T-helper 17 cell (primary cell): ENCODE measurements at regions not wholly inside any gene's neighbourhood (a gene's known extent, or its start where the extent isn't known, plus 50 kb on each side); places are given as distances from the start of the nearest gene placed in this dataset.
A peak's percentile ranks its signal among the peaks of the same experiment; 100 is the strongest.

ENCODE experiments used
- ATAC-seq: fragments of 150-1000 bp; cut with Tn5 transposase; 2 replicates; pipeline ENCODE4 v1.10.0; 2021; ENCODE audit warnings: mild to moderate bottlenecking, moderate library complexity
- DNase-seq, 3 donors: peaks; one replicate each; pipeline versions ENCODE4 v3.0.0 to v3.0.0-alpha.2; 2020 to 2021
- H3K9me3 ChIP-seq: one replicate; pipeline ENCODE4 v1.7.0; 2013; ENCODE audit warnings: low read length, mild to moderate bottlenecking; ENCODE audit not compliant: control insufficient read depth, poor library complexity, severe bottlenecking
- H3K27ac Mint-ChIP-seq: one replicate; pipeline ENCODE4 v1.8.0; 2022; ENCODE audit warnings: mild to moderate bottlenecking, moderate library complexity, mixed read lengths
- H3K27me3 Mint-ChIP-seq: one replicate; pipeline ENCODE4 v1.8.0; 2022; ENCODE audit warnings: mixed read lengths
- H3K36me3 Mint-ChIP-seq: one replicate; pipeline ENCODE4 v1.8.0; 2022; ENCODE audit warnings: low read depth, mixed read lengths
- H3K4me1 Mint-ChIP-seq: one replicate; pipeline ENCODE4 v1.8.0; 2022; ENCODE audit warnings: mild to moderate bottlenecking, mixed read lengths
- H3K4me3 Mint-ChIP-seq: one replicate; pipeline ENCODE4 v1.8.0; 2022; ENCODE audit warnings: mild to moderate bottlenecking, moderate library complexity, mixed read lengths

DNA sequence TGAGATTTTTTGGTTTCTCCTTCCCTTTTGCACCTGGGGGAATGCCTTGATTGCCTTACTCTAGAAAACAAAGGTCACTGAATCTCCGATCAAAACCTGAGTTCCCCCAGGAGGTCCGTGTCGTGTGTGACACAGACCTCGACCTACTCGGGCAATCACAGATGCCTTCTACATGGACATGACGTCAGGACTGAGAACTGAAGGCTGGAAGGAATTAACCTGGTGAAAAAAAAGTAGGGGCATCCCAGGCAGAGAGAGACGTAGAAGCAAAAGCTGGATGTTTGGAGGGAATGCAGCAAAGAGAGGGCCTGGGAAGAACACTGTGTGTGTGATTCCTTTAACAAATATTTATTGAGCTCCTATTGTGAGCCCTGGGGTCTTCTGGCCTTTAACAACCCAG, 178.0 kb downstream of the PRDM2 start:
- H3K4me1 Mint-ChIP-seq = no peaks in the 10 kb centered on the region
- no peak for ATAC-seq
- no peak overlapping the region for H3K27ac Mint-ChIP-seq
- peaks cover 13% of the 10 kb centered on the region for H3K27me3 Mint-ChIP-seq
- H3K36me3 Mint-ChIP-seq = no peaks in the 10 kb centered on the region
- DNase-seq = no peak
- no peaks in the 10 kb centered on the region for H3K9me3 ChIP-seq
- no peak overlapping the region for H3K4me3 Mint-ChIP-seq

GRCh38 chr1:13878451-13878850, 178.5 kb downstream of the PRDM2 start:
- no peak for DNase-seq
- Mint-ChIP-seq H3K4me3 (no peak overlapping the region), H3K36me3 (no peaks in the 10 kb centered on the region), H3K27me3 (peaks cover 11% of the 10 kb centered on the region), H3K27ac (no peak overlapping the region), H3K4me1 (no peaks in the 10 kb centered on the region)
- ATAC-seq = no peak
- no peaks in the 10 kb centered on the region for H3K9me3 ChIP-seq

- Mint-ChIP-seq H3K4me1 (no peaks in the 10 kb centered on the region), H3K36me3 (peaks cover 3% of the 10 kb centered on the region), H3K27ac (no peak overlapping the region), H3K27me3 (peaks cover 11% of the 10 kb centered on the region), H3K4me3 (no peak overlapping the region)
- H3K9me3 ChIP-seq = no peaks in the 10 kb centered on the region
- DNase-seq (no peak), ATAC-seq (no peak)
Observed at GRCh38 chr1:13881385-13882088, 181.5 kb downstream of the PRDM2 start.

GRCh38 chr1:13888351-13888986, 188.5 kb downstream of the PRDM2 start:
- Mint-ChIP-seq H3K36me3 (peaks cover 3% of the 10 kb centered on the region), H3K4me1 (peaks cover 2% of the 10 kb centered on the region), H3K27ac (no peak overlapping the region), H3K4me3 (no peak overlapping the region), H3K27me3 (peaks cover 3% of the 10 kb centered on the region)
- H3K9me3 ChIP-seq = peaks cover 3% of the 10 kb centered on the region
- ATAC-seq (no peak), DNase-seq (no peak)

GRCh38 chr1:13889495-13889894, 189.5 kb downstream of the PRDM2 start:
- DNase-seq (no peak), ATAC-seq (no peak)
- H3K9me3 ChIP-seq = peaks cover 3% of the 10 kb centered on the region
- Mint-ChIP-seq H3K36me3 (peaks cover under 1% of the 10 kb centered on the region), H3K27ac (no peak overlapping the region), H3K4me3 (no peak overlapping the region), H3K27me3 (peaks cover 13% of the 10 kb centered on the region), H3K4me1 (peaks cover 2% of the 10 kb centered on the region)

DNA sequence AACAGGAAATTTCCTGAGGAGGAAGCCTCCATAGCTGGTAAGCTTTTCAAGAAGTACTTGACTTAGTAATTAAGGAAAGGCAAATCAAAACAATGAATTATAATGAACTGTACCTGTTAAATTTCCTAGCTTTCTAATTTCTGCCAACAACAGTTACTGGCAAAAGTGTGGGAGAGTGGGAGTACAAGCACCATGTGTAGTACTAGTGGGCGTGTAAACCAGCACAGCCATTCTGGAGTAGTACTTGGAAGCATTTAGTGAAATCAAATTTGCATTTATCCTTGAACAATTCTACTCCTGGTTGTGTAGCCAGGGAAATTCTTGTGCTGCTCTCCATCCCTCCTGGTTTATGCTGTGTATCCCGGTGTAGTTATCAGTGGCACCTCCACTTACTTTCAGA, 190.8 kb downstream of the PRDM2 start:
- no peak for ATAC-seq
- H3K27ac Mint-ChIP-seq = no peak overlapping the region
- H3K4me3 Mint-ChIP-seq = no peak overlapping the region
- H3K9me3 ChIP-seq = peaks cover 3% of the 10 kb centered on the region
- H3K36me3 Mint-ChIP-seq = no peaks in the 10 kb centered on the region
- DNase-seq = no peak
- H3K27me3 Mint-ChIP-seq = peaks cover 17% of the 10 kb centered on the region
- peaks cover 2% of the 10 kb centered on the region for H3K4me1 Mint-ChIP-seq

DNA sequence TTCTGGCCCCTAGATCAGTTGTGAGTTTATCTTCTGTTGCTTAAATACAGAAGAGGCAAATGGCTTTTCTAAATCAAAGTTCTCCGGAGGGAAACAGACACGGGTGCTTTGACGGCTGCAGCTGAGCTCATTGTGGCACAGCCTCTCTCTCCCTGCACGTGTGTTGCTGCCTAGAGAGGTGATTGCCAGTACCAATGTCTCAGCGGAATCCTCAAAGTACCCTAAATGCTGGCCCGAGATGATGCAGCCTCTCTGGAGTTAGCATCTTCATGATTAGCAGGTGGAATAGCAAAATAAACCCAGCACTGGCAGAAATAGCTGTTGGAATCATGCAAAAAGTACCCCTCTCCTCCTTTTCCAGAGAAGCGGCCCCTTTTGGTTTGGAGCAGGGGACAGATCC, 192.2 kb downstream of the PRDM2 start:
- H3K4me3 Mint-ChIP-seq = no peak overlapping the region
- DNase-seq = no peak
- H3K27me3 Mint-ChIP-seq = peaks cover 17% of the 10 kb centered on the region
- no peak overlapping the region for H3K27ac Mint-ChIP-seq
- no peaks in the 10 kb centered on the region for H3K36me3 Mint-ChIP-seq
- peaks cover 2% of the 10 kb centered on the region for H3K4me1 Mint-ChIP-seq
- peaks cover 3% of the 10 kb centered on the region for H3K9me3 ChIP-seq
- ATAC-seq = no peak

DNA sequence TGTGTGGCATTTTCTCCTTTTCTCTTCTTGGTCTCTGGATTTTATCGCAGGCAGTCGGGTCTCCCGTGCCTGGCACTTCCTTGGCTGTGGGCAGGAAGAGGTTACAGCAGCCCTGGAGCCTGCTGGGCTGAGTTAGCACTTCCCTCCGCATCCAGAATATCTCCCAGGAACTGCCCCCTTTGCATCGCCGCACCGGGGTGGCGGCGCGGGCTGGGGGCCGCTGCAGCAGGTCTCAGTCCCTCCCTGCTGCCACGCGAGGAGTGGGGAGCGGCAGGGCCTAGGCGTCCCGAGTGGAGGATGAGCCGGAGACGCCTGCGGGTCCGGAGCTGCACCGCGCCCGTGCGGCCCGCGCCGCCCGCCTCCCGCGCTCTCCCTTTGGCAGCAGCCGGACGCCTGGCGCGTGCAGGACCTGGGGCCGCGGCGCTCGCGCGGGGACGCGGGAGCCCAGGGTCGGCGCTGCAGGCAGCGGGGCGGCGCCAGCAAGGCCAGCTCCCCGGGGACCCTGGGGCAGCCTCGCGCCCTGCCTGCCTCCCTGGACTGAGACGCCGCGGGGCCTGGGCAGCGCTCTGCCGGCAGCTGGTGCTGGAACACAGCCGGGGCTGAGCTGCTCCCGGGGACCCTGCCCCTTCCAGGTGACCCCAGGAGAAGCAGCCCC, 192.8 kb downstream of the PRDM2 start:
- Mint-ChIP-seq H3K27ac (no peak overlapping the region), H3K4me1 (peaks cover 2% of the 10 kb centered on the region), H3K36me3 (no peaks in the 10 kb centered on the region), H3K27me3 (peaks cover 23% of the 10 kb centered on the region), H3K4me3 (no peak overlapping the region)
- DNase-seq (no peak), ATAC-seq (no peak)
- peaks cover 3% of the 10 kb centered on the region for H3K9me3 ChIP-seq

DNA sequence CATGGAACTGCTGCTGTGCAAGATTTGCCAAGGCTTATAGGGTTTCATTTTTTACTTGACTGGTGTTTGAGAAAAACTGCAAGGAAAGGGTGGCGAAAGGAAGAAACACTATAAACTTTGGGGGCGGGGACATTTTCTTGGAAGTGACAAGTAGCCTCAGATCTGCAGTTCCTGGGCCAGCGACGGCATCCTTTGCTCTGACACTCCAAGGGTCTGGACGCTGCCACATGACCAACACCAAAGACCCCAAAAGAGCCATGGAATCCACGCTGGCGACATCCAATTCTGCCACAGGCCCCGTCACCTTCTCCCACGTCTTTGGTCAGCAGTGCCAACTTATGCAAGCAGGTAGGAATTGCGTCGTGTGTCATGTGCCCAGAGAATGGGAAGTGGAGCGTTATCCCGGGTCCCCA, 193.4 kb downstream of the PRDM2 start:
- H3K36me3 Mint-ChIP-seq = no peaks in the 10 kb centered on the region
- ATAC-seq (no peak), DNase-seq (no peak)
- H3K27me3 Mint-ChIP-seq = peaks cover 29% of the 10 kb centered on the region
- peak overlapping the region; percentile 52 for H3K4me3 Mint-ChIP-seq
- H3K27ac Mint-ChIP-seq = no peak overlapping the region
- H3K4me1 Mint-ChIP-seq = peaks cover 2% of the 10 kb centered on the region
- peaks cover 3% of the 10 kb centered on the region for H3K9me3 ChIP-seq

DNA sequence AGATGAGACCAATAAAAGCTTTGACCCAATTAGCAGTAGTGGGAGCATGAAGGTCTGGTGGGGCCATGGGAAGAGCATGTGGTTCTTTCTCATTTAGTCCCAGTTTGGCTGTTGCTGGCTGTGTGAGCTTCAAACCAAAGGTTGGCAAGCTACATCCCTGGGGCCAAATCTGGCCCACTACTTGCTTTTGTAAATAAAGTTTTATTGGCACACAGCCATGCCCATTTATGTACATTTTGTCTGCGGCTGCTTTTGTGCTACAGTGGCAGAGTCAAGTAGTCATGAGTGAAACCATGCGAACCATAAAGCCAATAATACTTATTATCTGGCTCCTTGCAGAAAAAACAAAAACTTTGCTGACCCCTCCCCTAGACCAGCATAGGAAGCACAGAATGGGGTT, 196.9 kb downstream of the PRDM2 start:
- Mint-ChIP-seq H3K4me1 (peaks cover 2% of the 10 kb centered on the region), H3K27me3 (peaks cover 31% of the 10 kb centered on the region), H3K4me3 (no peak overlapping the region), H3K36me3 (no peaks in the 10 kb centered on the region), H3K27ac (no peak overlapping the region)
- H3K9me3 ChIP-seq = no peaks in the 10 kb centered on the region
- ATAC-seq (no peak), DNase-seq (no peak)

GRCh38 chr1:13898406-13898805, 198.4 kb downstream of the PRDM2 start:
- H3K4me3 Mint-ChIP-seq = no peak overlapping the region
- H3K27me3 Mint-ChIP-seq = peaks cover 28% of the 10 kb centered on the region
- ATAC-seq = no peak
- H3K27ac Mint-ChIP-seq = no peak overlapping the region
- H3K9me3 ChIP-seq = no peaks in the 10 kb centered on the region
- no peaks in the 10 kb centered on the region for H3K4me1 Mint-ChIP-seq
- no peak for DNase-seq
- no peaks in the 10 kb centered on the region for H3K36me3 Mint-ChIP-seq

- H3K36me3 Mint-ChIP-seq = no peaks in the 10 kb centered on the region
- ATAC-seq (no peak), DNase-seq (no peak)
- H3K27ac Mint-ChIP-seq = no peak overlapping the region
- H3K9me3 ChIP-seq = no peaks in the 10 kb centered on the region
- H3K27me3 Mint-ChIP-seq = peaks cover 14% of the 10 kb centered on the region
- H3K4me3 Mint-ChIP-seq = no peak overlapping the region
- H3K4me1 Mint-ChIP-seq = no peaks in the 10 kb centered on the region
Observed at GRCh38 chr1:13899856-13900255, 199.9 kb downstream of the PRDM2 start.

DNA sequence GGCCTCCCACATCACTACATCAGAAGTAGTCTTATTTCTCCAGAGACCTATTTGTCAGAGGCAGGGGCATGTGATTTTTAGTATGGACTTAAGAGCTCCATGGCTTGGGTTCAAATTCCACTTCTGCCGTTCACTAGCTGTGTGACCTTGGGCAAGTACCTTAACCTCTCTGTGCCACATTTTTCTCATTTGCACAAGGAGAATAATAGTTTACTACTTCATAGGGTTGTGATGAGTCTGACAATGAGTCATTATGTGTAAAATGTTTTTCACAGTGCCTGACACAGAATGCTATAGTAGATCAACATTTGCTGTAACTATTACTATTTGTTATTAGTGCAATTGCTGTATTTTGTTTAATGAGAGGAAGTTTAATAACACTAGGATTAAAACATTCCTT, 200.6 kb downstream of the PRDM2 start:
- Mint-ChIP-seq H3K36me3 (no peaks in the 10 kb centered on the region), H3K27me3 (peaks cover 14% of the 10 kb centered on the region), H3K27ac (no peak overlapping the region), H3K4me3 (no peak overlapping the region), H3K4me1 (no peaks in the 10 kb centered on the region)
- ATAC-seq = no peak
- DNase-seq = no peak
- no peaks in the 10 kb centered on the region for H3K9me3 ChIP-seq

DNA sequence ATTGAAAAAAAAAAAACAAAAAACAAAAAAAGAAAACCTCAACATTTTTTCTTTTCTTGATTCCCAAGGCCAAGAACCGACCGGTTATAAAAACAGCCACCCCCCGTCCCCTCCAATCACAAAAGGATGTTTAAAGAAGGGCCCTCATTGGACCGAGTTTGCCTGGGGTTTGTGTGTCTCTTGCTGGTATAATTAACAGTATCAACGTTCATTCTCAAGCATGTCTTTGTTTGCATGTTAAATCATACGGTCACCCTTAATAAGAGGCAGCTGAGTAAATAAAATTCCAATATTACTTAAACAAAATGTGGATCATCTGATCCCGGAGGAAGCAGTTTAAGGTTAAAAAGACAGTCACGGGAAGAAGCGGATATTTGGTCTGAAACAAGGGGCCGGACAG, 201.1 kb downstream of the PRDM2 start:
- no peaks in the 10 kb centered on the region for H3K9me3 ChIP-seq
- DNase-seq (no peak), ATAC-seq (no peak)
- no peak overlapping the region for H3K4me3 Mint-ChIP-seq
- no peak overlapping the region for H3K27ac Mint-ChIP-seq
- no peaks in the 10 kb centered on the region for H3K4me1 Mint-ChIP-seq
- peaks cover 14% of the 10 kb centered on the region for H3K27me3 Mint-ChIP-seq
- no peaks in the 10 kb centered on the region for H3K36me3 Mint-ChIP-seq
